A549 (cell line): ENCODE measurements at regions not wholly inside any gene's neighbourhood (a gene's known extent, or its start where the extent isn't known, plus 50 kb on each side); places are given as distances from the start of the nearest gene placed in this dataset.

Experiments
- EP300 ChIP-seq, 2 experiments: fragments of >200 bp; sonication (Bioruptor Twin); formaldehyde crosslinking; IDR thresholded peaks; 2 replicates in 1 of 2; 3 replicates in 1 of 2; pipeline ENCODE4 v1.6.1; 2016 to 2017
- ESRRA ChIP-seq: fragments of 150-350 bp; IDR thresholded peaks from 2 replicates; pipeline ENCODE4 v1.6.1; 2014; ENCODE audit warnings: mild to moderate bottlenecking, low read length, borderline replicate concordance
- MYC ChIP-seq: IDR thresholded peaks from 2 replicates; pipeline ENCODE4 v1.6.1; 2012; ENCODE audit warnings: mild to moderate bottlenecking, inconsistent platforms, low read length, improper control_type of control experiment, borderline replicate concordance
- RFX5 ChIP-seq: fragments of 450-650 bp; IDR thresholded peaks from 2 replicates; pipeline ENCODE4 v1.7.1; 2014; ENCODE audit warnings: antibody characterized with exemption, mild to moderate bottlenecking, moderate library complexity
- ZFP36 ChIP-seq: fragments of 450-650 bp; IDR thresholded peaks from 2 replicates; pipeline ENCODE4 v1.6.1; 2014; ENCODE audit warnings: borderline replicate concordance; ENCODE audit not compliant: partially characterized antibody
- TF ChIP-seq, protein P1 (sequence below): fragments of >200 bp; sonication (Bioruptor Twin); formaldehyde crosslinking; IDR thresholded peaks from 3 replicates; pipeline ENCODE4 v1.5.1; 2016
- TF ChIP-seq, protein P2 (sequence below): IDR thresholded peaks from 2 replicates; pipeline ENCODE4 v1.6.1; 2012; ENCODE audit warnings: low read depth, borderline replicate concordance

DNA sequence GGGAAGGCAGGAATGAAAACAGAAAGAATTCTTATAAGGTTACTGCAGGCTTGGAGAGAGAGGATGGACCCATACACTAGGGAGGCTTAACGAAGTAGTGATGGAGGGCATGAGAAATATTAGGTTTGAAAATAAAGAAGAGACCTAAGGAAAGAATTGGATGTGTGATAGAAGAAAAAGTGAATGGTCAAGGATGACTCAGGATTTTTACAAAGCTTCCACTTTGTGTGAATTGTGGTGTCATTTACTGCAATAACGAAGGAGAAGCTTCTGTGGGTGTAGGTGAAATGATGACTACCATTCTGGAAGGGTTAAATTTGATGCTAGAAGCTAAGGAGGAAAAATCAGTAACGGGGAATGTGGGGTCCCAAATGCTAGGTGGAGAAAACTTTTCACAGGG lies 191.2 kb downstream of the UTRN start:
- TF ChIP-seq, protein P1, sequence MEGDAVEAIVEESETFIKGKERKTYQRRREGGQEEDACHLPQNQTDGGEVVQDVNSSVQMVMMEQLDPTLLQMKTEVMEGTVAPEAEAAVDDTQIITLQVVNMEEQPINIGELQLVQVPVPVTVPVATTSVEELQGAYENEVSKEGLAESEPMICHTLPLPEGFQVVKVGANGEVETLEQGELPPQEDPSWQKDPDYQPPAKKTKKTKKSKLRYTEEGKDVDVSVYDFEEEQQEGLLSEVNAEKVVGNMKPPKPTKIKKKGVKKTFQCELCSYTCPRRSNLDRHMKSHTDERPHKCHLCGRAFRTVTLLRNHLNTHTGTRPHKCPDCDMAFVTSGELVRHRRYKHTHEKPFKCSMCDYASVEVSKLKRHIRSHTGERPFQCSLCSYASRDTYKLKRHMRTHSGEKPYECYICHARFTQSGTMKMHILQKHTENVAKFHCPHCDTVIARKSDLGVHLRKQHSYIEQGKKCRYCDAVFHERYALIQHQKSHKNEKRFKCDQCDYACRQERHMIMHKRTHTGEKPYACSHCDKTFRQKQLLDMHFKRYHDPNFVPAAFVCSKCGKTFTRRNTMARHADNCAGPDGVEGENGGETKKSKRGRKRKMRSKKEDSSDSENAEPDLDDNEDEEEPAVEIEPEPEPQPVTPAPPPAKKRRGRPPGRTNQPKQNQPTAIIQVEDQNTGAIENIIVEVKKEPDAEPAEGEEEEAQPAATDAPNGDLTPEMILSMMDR: no peak
- TF ChIP-seq ZFP36 (no peak), RFX5 (no peak), ESRRA (no peak), EP300 (IDR thresholded peaks at IDR 0.05) (no peak), MYC (no peak)
- TF ChIP-seq, protein P2, sequence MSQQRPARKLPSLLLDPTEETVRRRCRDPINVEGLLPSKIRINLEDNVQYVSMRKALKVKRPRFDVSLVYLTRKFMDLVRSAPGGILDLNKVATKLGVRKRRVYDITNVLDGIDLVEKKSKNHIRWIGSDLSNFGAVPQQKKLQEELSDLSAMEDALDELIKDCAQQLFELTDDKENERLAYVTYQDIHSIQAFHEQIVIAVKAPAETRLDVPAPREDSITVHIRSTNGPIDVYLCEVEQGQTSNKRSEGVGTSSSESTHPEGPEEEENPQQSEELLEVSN: no peak
